Endothelial cell (in vitro differentiated cells): ENCODE measurements at regions not wholly inside any gene's neighbourhood (a gene's known extent, or its start where the extent isn't known, plus 50 kb on each side); places are given as distances from the start of the nearest gene placed in this dataset.
"Not testable (repeated sequence)": the region's sequence is repeated elsewhere in the genome, so short reads cannot be mapped to it uniquely, and the experiment has no call there.

Experiments
- DNase-seq: peaks from one replicate; pipeline ENCODE4 v3.0.0; 2021; ENCODE audit warnings: low spot score
- H3K27ac Mint-ChIP-seq: one replicate; pipeline ENCODE4 v1.8.0; 2021; ENCODE audit warnings: mixed read lengths, inconsistent platforms; ENCODE audit not compliant: unreplicated experiment
- H3K27me3 Mint-ChIP-seq: one replicate; pipeline ENCODE4 v1.8.0; 2021; ENCODE audit warnings: mild to moderate bottlenecking, moderate library complexity, mixed read lengths, inconsistent platforms; ENCODE audit not compliant: unreplicated experiment
- H3K36me3 Mint-ChIP-seq: one replicate; pipeline ENCODE4 v1.8.0; 2021; ENCODE audit warnings: mild to moderate bottlenecking, low read depth, mixed read lengths, inconsistent platforms; ENCODE audit not compliant: unreplicated experiment
- H3K4me1 Mint-ChIP-seq: one replicate; pipeline ENCODE4 v1.8.0; 2021; ENCODE audit warnings: mild to moderate bottlenecking, mixed read lengths, inconsistent platforms; ENCODE audit not compliant: unreplicated experiment
- H3K4me3 Mint-ChIP-seq: one replicate; pipeline ENCODE4 v1.8.0; 2021; ENCODE audit warnings: mild to moderate bottlenecking, mixed read lengths, inconsistent platforms; ENCODE audit not compliant: unreplicated experiment
- H3K9me3 Mint-ChIP-seq: one replicate; pipeline ENCODE4 v1.8.0; 2021; ENCODE audit warnings: mixed read lengths, inconsistent platforms; ENCODE audit not compliant: unreplicated experiment
- CTCF ChIP-seq: fragments of 200-600 bp; sonication (generic); IDR thresholded peaks from one replicate; pipeline ENCODE4 v1.5.0; 2021; ENCODE audit warnings: antibody characterized with exemption; ENCODE audit not compliant: unreplicated experiment

GRCh38 chr2:129203331-129203730 is 776.1 kb upstream of the RAB6C start:
- Mint-ChIP-seq H3K27me3 (no peaks in the 10 kb centered on the region), H3K4me1 (no peaks in the 10 kb centered on the region), H3K27ac (no peak overlapping the region), H3K4me3 (no peak overlapping the region), H3K36me3 (no peaks in the 10 kb centered on the region), H3K9me3 (no peaks in the 10 kb centered on the region)
- DNase-seq = no peak
- no peak for TF ChIP-seq CTCF

GRCh38 chr2:129204581-129204980 is 774.9 kb upstream of the RAB6C start:
- H3K9me3 Mint-ChIP-seq, DNase-seq, H3K4me1 Mint-ChIP-seq, H3K4me3 Mint-ChIP-seq, H3K36me3 Mint-ChIP-seq, H3K27ac Mint-ChIP-seq, H3K27me3 Mint-ChIP-seq: not testable (repeated sequence)

- H3K4me3 Mint-ChIP-seq = no peak overlapping the region
- DNase-seq = no peak
- no peaks in the 10 kb centered on the region for H3K36me3 Mint-ChIP-seq
- TF ChIP-seq CTCF = no peak
- H3K9me3 Mint-ChIP-seq = no peaks in the 10 kb centered on the region
- no peak overlapping the region for H3K27ac Mint-ChIP-seq
- no peaks in the 10 kb centered on the region for H3K4me1 Mint-ChIP-seq
- no peaks in the 10 kb centered on the region for H3K27me3 Mint-ChIP-seq
These were observed 774.3 kb upstream of the RAB6C start for GRCh38 chr2:129205176-129205575.

GRCh38 chr2:129205766-129206165 is 773.7 kb upstream of the RAB6C start:
- H3K4me1 Mint-ChIP-seq = no peaks in the 10 kb centered on the region
- no peaks in the 10 kb centered on the region for H3K27me3 Mint-ChIP-seq
- H3K36me3 Mint-ChIP-seq = no peaks in the 10 kb centered on the region
- H3K9me3 Mint-ChIP-seq = no peaks in the 10 kb centered on the region
- no peak overlapping the region for H3K4me3 Mint-ChIP-seq
- no peak for DNase-seq
- no peak for TF ChIP-seq CTCF
- no peak overlapping the region for H3K27ac Mint-ChIP-seq

- no peaks in the 10 kb centered on the region for H3K4me1 Mint-ChIP-seq
- no peak overlapping the region for H3K27ac Mint-ChIP-seq
- no peaks in the 10 kb centered on the region for H3K9me3 Mint-ChIP-seq
- H3K27me3 Mint-ChIP-seq = no peaks in the 10 kb centered on the region
- no peak overlapping the region for H3K4me3 Mint-ChIP-seq
- no peak for TF ChIP-seq CTCF
- H3K36me3 Mint-ChIP-seq = no peaks in the 10 kb centered on the region
- no peak for DNase-seq
These were observed 767.0 kb upstream of the RAB6C start for GRCh38 chr2:129212299-129212958.
